GM10248 (cell line): ENCODE measurements at regions not wholly inside any gene's neighbourhood (a gene's known extent, or its start where the extent isn't known, plus 50 kb on each side); places are given as distances from the start of the nearest gene placed in this dataset.
"Not testable (repeated sequence)": the region's sequence is repeated elsewhere in the genome, so short reads cannot be mapped to it uniquely, and the experiment has no call there.

Experiments used
- CTCF ChIA-PET: fragments of 300-600 bp; sonication (Branson Sonifier 250); formaldehyde crosslinking; extraction: SDS; loops from one replicate; lab custom pipeline; 2021; ENCODE audit warnings: antibody characterized with exemption; lab: Yijun Ruan, JAX
- POLR2A ChIA-PET: fragments of 350-650 bp; sonication (Branson Sonifier 250); formaldehyde crosslinking; extraction: SDS; loops from one replicate; lab custom pipeline; 2020; ENCODE audit warnings: antibody characterized with exemption; lab: Yijun Ruan, JAX
- DNase-seq: peaks from one replicate; pipeline ENCODE4 v3.0.0; 2012; ENCODE audit errors: extremely low spot score
- CTCF ChIP-seq: IDR thresholded peaks from 2 replicates; pipeline ENCODE4 v1.5.1; 2012; ENCODE audit warnings: mild to moderate bottlenecking, low read depth; ENCODE audit errors: extremely low read depth, missing control alignments, control extremely low read depth

- ChIA-PET POLR2A (no interaction called here), CTCF (interaction anchor here (1.0 to 1.2 kb wide), 2 partner anchors 22 to 28 kb away, joined by 3 read pairs; no protein-coding TSS in a partner anchor)
- DNase-seq, result no peak
- TF ChIP-seq CTCF, result no peak
These were observed 54.3 kb upstream of the CIT start for GRCh38 chr12:119931402-119931801.

GRCh38 chr12:119932921-119933320 lies 55.8 kb upstream of the CIT start:
- TF ChIP-seq CTCF, result no peak
- ChIA-PET POLR2A (no interaction called here), CTCF (no interaction called here)
- DNase-seq, result no peak

- POLR2A ChIA-PET, result not testable (repeated sequence)
These were observed 54.3 kb upstream of the BICDL1 start for GRCh38 chr12:119934780-119935179.

GRCh38 chr12:119936705-119937311 lies 52.2 kb upstream of the BICDL1 start:
- DNase-seq, result no peak
- POLR2A ChIA-PET, result no interaction called here
- CTCF ChIA-PET, result no interaction called here
- TF ChIP-seq CTCF, result no peak

More at GRCh38 chr12:119934780-119935179, 54.3 kb upstream of the BICDL1 start:
- CTCF ChIA-PET, result interaction anchor here (1.0 to 1.7 kb wide), 3 partner anchors 9 to 15 kb away, joined by 3 read pairs; no protein-coding TSS in a partner anchor
- DNase-seq, result not testable (repeated sequence)

GRCh38 chr12:119938049-119938667 lies 50.9 kb upstream of the BICDL1 start:
- TF ChIP-seq CTCF, result peak; percentile 88
- DNase-seq, result peak; percentile 77
- ChIA-PET CTCF (interaction anchor here (0.9 to 1.6 kb wide), 7 partner anchors 11 to 494 kb away, joined by 3 to 6 read pairs (median 4); no protein-coding TSS in a partner anchor), POLR2A (no interaction called here)
